HepG2 (cell line): ENCODE measurements at regions not wholly inside any gene's neighbourhood (a gene's known extent, or its start where the extent isn't known, plus 50 kb on each side); places are given as distances from the start of the nearest gene placed in this dataset.

ENCODE experiments used
- BRCA1 ChIP-seq: sonication (generic); formaldehyde crosslinking; IDR thresholded peaks from 2 replicates; pipeline ENCODE4 v1.4.0; 2020; ENCODE audit warnings: missing genetic modification reagents
- CBFB ChIP-seq: sonication (generic); formaldehyde crosslinking; IDR thresholded peaks from 2 replicates; pipeline ENCODE4 v1.4.0; 2020; ENCODE audit warnings: missing genetic modification reagents
- CBX5 ChIP-seq: sonication (generic); formaldehyde crosslinking; IDR thresholded peaks from 2 replicates; pipeline ENCODE4 v1.4.0; 2020; ENCODE audit warnings: missing genetic modification reagents, borderline replicate concordance
- CEBPG ChIP-seq: IDR thresholded peaks from 2 replicates; pipeline ENCODE4 v1.6.1; 2016
- RAD21 ChIP-seq: fragments of 450-650 bp; formaldehyde crosslinking; IDR thresholded peaks from 2 replicates; pipeline ENCODE4 v1.5.0; 2020; ENCODE audit warnings: mild to moderate bottlenecking
- RAD51 ChIP-seq: fragments of 450-650 bp; IDR thresholded peaks from 2 replicates; pipeline ENCODE4 v1.6.1; 2016; ENCODE audit warnings: borderline replicate concordance
- SMAD3 ChIP-seq: sonication (generic); formaldehyde crosslinking; IDR thresholded peaks from 2 replicates; pipeline ENCODE4 v1.4.0; 2020; ENCODE audit warnings: missing genetic modification reagents
- SMC3 ChIP-seq: IDR thresholded peaks from 2 replicates; pipeline ENCODE4 v1.6.1; 2011; ENCODE audit warnings: low read length, improper control_type of control experiment
- TF ChIP-seq, protein P1 (sequence below): sonication (generic); formaldehyde crosslinking; IDR thresholded peaks from 2 replicates; pipeline ENCODE4 v1.5.0; 2020; ENCODE audit warnings: mild to moderate bottlenecking, missing genetic modification reagents, moderate library complexity
- TF ChIP-seq, protein P2 (sequence below), 2 experiments: sonication (generic) in 1 of 2; formaldehyde crosslinking in 1 of 2; IDR thresholded peaks; 2 replicates each; pipeline versions ENCODE4 v1.5.1 to v1.6.1; 2011 to 2020; ENCODE audit warnings: borderline replicate concordance in 1 of 2, low read depth in 1 of 2, low read length in 1 of 2, mild to moderate bottlenecking in 1 of 2, missing genetic modification reagents in 1 of 2, moderate library complexity in 1 of 2
- TF ChIP-seq, protein P3 (sequence below): sonication (generic); formaldehyde crosslinking; IDR thresholded peaks from 2 replicates; pipeline ENCODE4 v1.4.0; 2020; ENCODE audit warnings: mild to moderate bottlenecking, missing genetic modification reagents
- TF ChIP-seq, protein P4 (sequence below): sonication (generic); formaldehyde crosslinking; IDR thresholded peaks from 2 replicates; pipeline ENCODE4 v1.4.0; 2020; ENCODE audit warnings: missing genetic modification reagents

DNA sequence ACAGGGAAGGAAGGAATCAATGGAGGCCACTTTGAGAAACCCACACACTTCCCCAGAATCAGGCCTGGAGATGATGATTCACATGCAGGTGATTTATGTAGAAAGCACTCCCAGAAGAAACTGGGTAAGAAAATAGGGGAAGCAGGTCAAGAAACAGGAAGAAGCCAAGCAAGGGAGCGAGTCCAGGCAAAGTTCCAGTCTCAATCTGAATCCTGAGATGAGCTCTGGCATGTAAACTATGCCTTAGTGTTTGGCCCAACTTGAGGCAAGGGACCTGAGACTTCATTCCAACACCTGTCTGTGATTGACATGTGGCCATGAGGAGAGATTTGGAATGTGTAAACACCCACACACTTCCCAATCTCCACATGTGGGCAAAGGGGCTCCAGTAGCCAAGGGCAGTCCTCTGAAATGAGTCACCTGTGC lies 61.6 kb upstream of the CTNNB1 start:
- TF ChIP-seq, protein P1, sequence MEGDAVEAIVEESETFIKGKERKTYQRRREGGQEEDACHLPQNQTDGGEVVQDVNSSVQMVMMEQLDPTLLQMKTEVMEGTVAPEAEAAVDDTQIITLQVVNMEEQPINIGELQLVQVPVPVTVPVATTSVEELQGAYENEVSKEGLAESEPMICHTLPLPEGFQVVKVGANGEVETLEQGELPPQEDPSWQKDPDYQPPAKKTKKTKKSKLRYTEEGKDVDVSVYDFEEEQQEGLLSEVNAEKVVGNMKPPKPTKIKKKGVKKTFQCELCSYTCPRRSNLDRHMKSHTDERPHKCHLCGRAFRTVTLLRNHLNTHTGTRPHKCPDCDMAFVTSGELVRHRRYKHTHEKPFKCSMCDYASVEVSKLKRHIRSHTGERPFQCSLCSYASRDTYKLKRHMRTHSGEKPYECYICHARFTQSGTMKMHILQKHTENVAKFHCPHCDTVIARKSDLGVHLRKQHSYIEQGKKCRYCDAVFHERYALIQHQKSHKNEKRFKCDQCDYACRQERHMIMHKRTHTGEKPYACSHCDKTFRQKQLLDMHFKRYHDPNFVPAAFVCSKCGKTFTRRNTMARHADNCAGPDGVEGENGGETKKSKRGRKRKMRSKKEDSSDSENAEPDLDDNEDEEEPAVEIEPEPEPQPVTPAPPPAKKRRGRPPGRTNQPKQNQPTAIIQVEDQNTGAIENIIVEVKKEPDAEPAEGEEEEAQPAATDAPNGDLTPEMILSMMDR (CRISPR knock-in tag) = no peak
- TF ChIP-seq CBFB (no peak), SMAD3 (CRISPR knock-in tag) (no peak), CEBPG (CRISPR knock-in tag) (no peak), RAD21 (CRISPR knock-in tag) (no peak), CBX5 (no peak), BRCA1 (CRISPR knock-in tag) (no peak), RAD51 (no peak), SMC3 (no peak)
- TF ChIP-seq, protein P2, sequence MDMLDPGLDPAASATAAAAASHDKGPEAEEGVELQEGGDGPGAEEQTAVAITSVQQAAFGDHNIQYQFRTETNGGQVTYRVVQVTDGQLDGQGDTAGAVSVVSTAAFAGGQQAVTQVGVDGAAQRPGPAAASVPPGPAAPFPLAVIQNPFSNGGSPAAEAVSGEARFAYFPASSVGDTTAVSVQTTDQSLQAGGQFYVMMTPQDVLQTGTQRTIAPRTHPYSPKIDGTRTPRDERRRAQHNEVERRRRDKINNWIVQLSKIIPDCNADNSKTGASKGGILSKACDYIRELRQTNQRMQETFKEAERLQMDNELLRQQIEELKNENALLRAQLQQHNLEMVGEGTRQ (IDR thresholded peaks at IDR 0.05; ENCODE audit: low read depth, low read length) = no peak
- TF ChIP-seq, protein P2 (CRISPR knock-in tag; IDR thresholded peaks at IDR 0.05; ENCODE audit: borderline replicate concordance) = no peak
- TF ChIP-seq, protein P3, sequence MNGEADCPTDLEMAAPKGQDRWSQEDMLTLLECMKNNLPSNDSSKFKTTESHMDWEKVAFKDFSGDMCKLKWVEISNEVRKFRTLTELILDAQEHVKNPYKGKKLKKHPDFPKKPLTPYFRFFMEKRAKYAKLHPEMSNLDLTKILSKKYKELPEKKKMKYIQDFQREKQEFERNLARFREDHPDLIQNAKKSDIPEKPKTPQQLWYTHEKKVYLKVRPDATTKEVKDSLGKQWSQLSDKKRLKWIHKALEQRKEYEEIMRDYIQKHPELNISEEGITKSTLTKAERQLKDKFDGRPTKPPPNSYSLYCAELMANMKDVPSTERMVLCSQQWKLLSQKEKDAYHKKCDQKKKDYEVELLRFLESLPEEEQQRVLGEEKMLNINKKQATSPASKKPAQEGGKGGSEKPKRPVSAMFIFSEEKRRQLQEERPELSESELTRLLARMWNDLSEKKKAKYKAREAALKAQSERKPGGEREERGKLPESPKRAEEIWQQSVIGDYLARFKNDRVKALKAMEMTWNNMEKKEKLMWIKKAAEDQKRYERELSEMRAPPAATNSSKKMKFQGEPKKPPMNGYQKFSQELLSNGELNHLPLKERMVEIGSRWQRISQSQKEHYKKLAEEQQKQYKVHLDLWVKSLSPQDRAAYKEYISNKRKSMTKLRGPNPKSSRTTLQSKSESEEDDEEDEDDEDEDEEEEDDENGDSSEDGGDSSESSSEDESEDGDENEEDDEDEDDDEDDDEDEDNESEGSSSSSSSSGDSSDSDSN (CRISPR knock-in tag) = no peak
- TF ChIP-seq, protein P4, sequence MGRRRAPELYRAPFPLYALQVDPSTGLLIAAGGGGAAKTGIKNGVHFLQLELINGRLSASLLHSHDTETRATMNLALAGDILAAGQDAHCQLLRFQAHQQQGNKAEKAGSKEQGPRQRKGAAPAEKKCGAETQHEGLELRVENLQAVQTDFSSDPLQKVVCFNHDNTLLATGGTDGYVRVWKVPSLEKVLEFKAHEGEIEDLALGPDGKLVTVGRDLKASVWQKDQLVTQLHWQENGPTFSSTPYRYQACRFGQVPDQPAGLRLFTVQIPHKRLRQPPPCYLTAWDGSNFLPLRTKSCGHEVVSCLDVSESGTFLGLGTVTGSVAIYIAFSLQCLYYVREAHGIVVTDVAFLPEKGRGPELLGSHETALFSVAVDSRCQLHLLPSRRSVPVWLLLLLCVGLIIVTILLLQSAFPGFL (CRISPR knock-in tag) = no peak
